ENCODE measurements at regions not wholly inside any gene's neighbourhood (a gene's known extent, or its start where the extent isn't known, plus 50 kb on each side); places are given as distances from the start of the nearest gene placed in this dataset.

GRCh38 chr14:54127526-54127925 is 170.9 kb upstream of the BMP4 start:
- peaks cover 5% of the 10 kb centered on the region for H3K9me3 Mint-ChIP-seq
- H3K27me3 Mint-ChIP-seq: no peaks in the 10 kb centered on the region
- TF ChIP-seq CTCF (conservative IDR thresholded peaks at IDR 0.05): no peak
- H3K27ac Mint-ChIP-seq: no peak overlapping the region
- no peak overlapping the region for H3K4me3 Mint-ChIP-seq
- H3K4me1 Mint-ChIP-seq (ENCODE audit: unreplicated experiment): no peaks in the 10 kb centered on the region
- no peaks in the 10 kb centered on the region for H3K36me3 Mint-ChIP-seq
- no peak for DNase-seq (ENCODE audit: extremely low spot score, unreplicated experiment)

GRCh38 chr14:54129850-54130640 is 173.4 kb upstream of the BMP4 start:
- DNase-seq (ENCODE audit: extremely low spot score, unreplicated experiment): no peak

GRCh38 chr14:54132496-54132895 is 175.9 kb upstream of the BMP4 start:
- Mint-ChIP-seq H3K27me3 (peaks cover 2% of the 10 kb centered on the region), H3K9me3 (peaks cover 4% of the 10 kb centered on the region), H3K4me3 (no peak overlapping the region), H3K27ac (no peak overlapping the region), H3K4me1 (ENCODE audit: unreplicated experiment) (no peaks in the 10 kb centered on the region), H3K36me3 (no peaks in the 10 kb centered on the region)
- no peak for TF ChIP-seq CTCF (conservative IDR thresholded peaks at IDR 0.05)
- DNase-seq (ENCODE audit: extremely low spot score, unreplicated experiment): no peak

More at GRCh38 chr14:54129850-54130640, 173.4 kb upstream of the BMP4 start:
- H3K27me3 Mint-ChIP-seq: peaks cover 2% of the 10 kb centered on the region
- TF ChIP-seq CTCF (conservative IDR thresholded peaks at IDR 0.05): no peak
- no peak overlapping the region for H3K4me3 Mint-ChIP-seq
- no peaks in the 10 kb centered on the region for H3K36me3 Mint-ChIP-seq
- H3K27ac Mint-ChIP-seq: no peak overlapping the region
- H3K9me3 Mint-ChIP-seq: no peaks in the 10 kb centered on the region
- H3K4me1 Mint-ChIP-seq (ENCODE audit: unreplicated experiment): no peaks in the 10 kb centered on the region

- H3K9me3 Mint-ChIP-seq: peaks cover 4% of the 10 kb centered on the region
- H3K4me3 Mint-ChIP-seq: no peak overlapping the region
- no peak for DNase-seq (ENCODE audit: extremely low spot score, unreplicated experiment)
- H3K4me1 Mint-ChIP-seq (ENCODE audit: unreplicated experiment): peaks cover 5% of the 10 kb centered on the region
- no peaks in the 10 kb centered on the region for H3K36me3 Mint-ChIP-seq
- no peak for TF ChIP-seq CTCF (conservative IDR thresholded peaks at IDR 0.05)
- H3K27ac Mint-ChIP-seq: no peak overlapping the region
- peaks cover 2% of the 10 kb centered on the region for H3K27me3 Mint-ChIP-seq
These were observed 177.3 kb upstream of the BMP4 start for GRCh38 chr14:54133896-54134295.

GRCh38 chr14:54135804-54136280 is 179.2 kb upstream of the BMP4 start:
- peaks cover 2% of the 10 kb centered on the region for H3K27me3 Mint-ChIP-seq
- H3K9me3 Mint-ChIP-seq: peaks cover 10% of the 10 kb centered on the region
- DNase-seq (ENCODE audit: extremely low spot score, unreplicated experiment): no peak
- no peak overlapping the region for H3K27ac Mint-ChIP-seq
- no peaks in the 10 kb centered on the region for H3K36me3 Mint-ChIP-seq
- no peak overlapping the region for H3K4me3 Mint-ChIP-seq
- H3K4me1 Mint-ChIP-seq (ENCODE audit: unreplicated experiment): peaks cover 5% of the 10 kb centered on the region
- no peak for TF ChIP-seq CTCF (conservative IDR thresholded peaks at IDR 0.05)
